SK-N-MC (cell line): ENCODE measurements at regions not wholly inside any gene's neighbourhood (a gene's known extent, or its start where the extent isn't known, plus 50 kb on each side); places are given as distances from the start of the nearest gene placed in this dataset.

Experiments
- EZH2 ChIP-seq: fragments of 200-600 bp; sonication (generic); IDR thresholded peaks from one replicate; pipeline ENCODE4 v1.6.1; 2017; ENCODE audit warnings: antibody characterized with exemption
- FOXP2 ChIP-seq: optimal IDR thresholded peaks from 2 replicates; pipeline ENCODE3; 2011; ENCODE audit warnings: mild to moderate bottlenecking, moderate library complexity; ENCODE audit not compliant: insufficient read depth; ENCODE audit errors: extremely low read length, control extremely low read depth
- POLR2AphosphoS5 ChIP-seq: IDR thresholded peaks from 2 replicates; pipeline ENCODE4 v1.6.1; 2012; ENCODE audit warnings: mild to moderate bottlenecking, low read depth, low read length, borderline replicate concordance

DNA sequence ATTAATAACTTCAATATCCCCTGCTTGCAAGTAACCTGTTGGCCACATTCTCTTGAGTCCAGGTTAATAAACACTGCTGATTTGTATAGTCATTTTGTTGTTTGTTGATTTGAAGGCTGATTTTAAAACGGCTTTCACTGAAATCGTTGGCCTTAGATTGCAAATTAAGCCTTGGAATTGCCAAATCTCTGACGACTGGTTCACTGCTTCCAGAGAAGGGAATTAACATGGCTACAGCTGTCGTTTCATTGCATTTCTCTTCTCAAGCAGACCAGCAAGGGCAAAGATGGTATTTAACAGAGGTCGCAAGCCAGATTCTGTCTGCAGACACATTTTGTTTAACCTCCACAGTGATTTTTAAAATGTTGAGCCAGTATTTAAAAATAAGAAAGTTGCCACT lies 470.9 kb downstream of the TFAP2A start:
- no peak for TF ChIP-seq EZH2
- no peak for TF ChIP-seq POLR2AphosphoS5
- TF ChIP-seq FOXP2: no peak
